ENCODE measurements at regions not wholly inside any gene's neighbourhood (a gene's known extent, or its start where the extent isn't known, plus 50 kb on each side); places are given as distances from the start of the nearest gene placed in this dataset.

- TF ChIP-seq CTCF (IDR thresholded peaks at IDR 0.05; ENCODE audit: low read depth, low read length, poor library complexity, severe bottlenecking) (no peak), EZH2phosphoT487 (IDR thresholded peaks at IDR 0.05; ENCODE audit: borderline replicate concordance, low read length) (no peak)
Observed at GRCh38 chr3:178308771-178309170, 227.5 kb upstream of the KCNMB2 start.
